SK-N-SH (cell line): ENCODE measurements at regions not wholly inside any gene's neighbourhood (a gene's known extent, or its start where the extent isn't known, plus 50 kb on each side); places are given as distances from the start of the nearest gene placed in this dataset.

ENCODE experiments used
- CTCF ChIA-PET: fragments of 300-600, 350-600 bp; formaldehyde crosslinking; extraction: SDS; loops from one replicate; lab custom pipeline; 2021; lab: Yijun Ruan, JAX
- POLR2A ChIA-PET: fragments of 350-600 bp; sonication (Branson Sonifier 250); formaldehyde crosslinking; extraction: SDS; loops from one replicate; lab custom pipeline; 2020; ENCODE audit warnings: antibody characterized with exemption, inconsistent platforms; lab: Yijun Ruan, JAX
- DNase-seq: peaks from one replicate; pipeline ENCODE4 v3.0.0; 2012
- H2AFZ ChIP-seq: fragments of 200-600 bp; sonication (generic); 2 replicates; pipeline ENCODE4 v1.8.1; 2016; ENCODE audit warnings: antibody characterized with exemption, mild to moderate bottlenecking, low read depth
- H3F3A ChIP-seq: fragments of 200-600 bp; sonication (generic); replicated peaks from 2 replicates; pipeline ENCODE3; 2016; ENCODE audit warnings: antibody characterized with exemption, mild to moderate bottlenecking; ENCODE audit not compliant: insufficient read depth
- H3K27ac ChIP-seq, 2 experiments: fragments of 200-500 bp in 1 of 2; fragments of 200-600 bp in 1 of 2; sonication (Bioruptor generic) in 1 of 2; sonication (generic), shearing (Covaris generic) in 1 of 2; 2 replicates each; pipeline versions ENCODE4 v1.5.1 to v1.6.1; 2014 to 2016; ENCODE audit warnings: low read depth in 2 of 2, inconsistent platforms in 1 of 2, low read length in 1 of 2, mild to moderate bottlenecking in 1 of 2, mixed read lengths in 1 of 2
- H3K27me3 ChIP-seq: fragments of 200-600 bp; sonication (generic), shearing (Covaris generic); 2 replicates; pipeline ENCODE4 v1.6.1; 2016; ENCODE audit warnings: mixed run types; ENCODE audit not compliant: insufficient read depth
- H3K36me3 ChIP-seq, 2 experiments: fragments of 200-500 bp in 1 of 2; fragments of 200-600 bp in 1 of 2; sonication (Bioruptor generic) in 1 of 2; sonication (generic) in 1 of 2; replicated peaks in 1 of 2; 2 replicates each; pipeline versions ENCODE3 to v1.5.1; 2014 to 2016; ENCODE audit warnings: low read length in 1 of 2, mild to moderate bottlenecking in 1 of 2; ENCODE audit not compliant: insufficient read depth in 2 of 2, control insufficient read depth in 1 of 2
- H3K4me1 ChIP-seq, 2 experiments: fragments of 200-500 bp in 1 of 2; fragments of 200-600 bp in 1 of 2; sonication (Bioruptor generic) in 1 of 2; sonication (generic), shearing (Covaris generic) in 1 of 2; 2 replicates each; pipeline versions ENCODE4 v1.5.1 to v1.6.1; 2014 to 2016; ENCODE audit warnings: low read depth in 1 of 2, low read length in 1 of 2, mixed run types in 1 of 2; ENCODE audit not compliant: insufficient read depth in 2 of 2, control insufficient read depth in 1 of 2
- H3K4me2 ChIP-seq: fragments of 200-600 bp; sonication (generic), shearing (Covaris generic); 2 replicates; pipeline ENCODE4 v1.6.1; 2017; ENCODE audit warnings: mixed run types
- H3K4me3 ChIP-seq, 2 experiments: fragments of 200-500 bp in 1 of 2; fragments of 200-600 bp in 1 of 2; sonication (Bioruptor generic) in 1 of 2; sonication (generic), shearing (Covaris generic) in 1 of 2; 2 replicates each; pipeline versions ENCODE4 v1.5.1 to v1.8.1; 2014 to 2016; ENCODE audit warnings: low read depth in 2 of 2, inconsistent platforms in 1 of 2, low read length in 1 of 2, mild to moderate bottlenecking in 1 of 2, mixed read lengths in 1 of 2, moderate library complexity in 1 of 2
- H3K79me2 ChIP-seq: fragments of 200-600 bp; sonication (generic); 2 replicates; pipeline ENCODE4 v1.8.1; 2017; ENCODE audit warnings: mild to moderate bottlenecking; ENCODE audit not compliant: insufficient read depth
- H3K9ac ChIP-seq: fragments of 200-600 bp; sonication (generic); 2 replicates; pipeline ENCODE4 v1.6.1; 2017; ENCODE audit warnings: mixed run types
- H3K9me2 ChIP-seq: fragments of 200-600 bp; sonication (generic); 2 replicates; pipeline ENCODE4 v1.6.1; 2017; ENCODE audit warnings: mixed run types
- H3K9me3 ChIP-seq: fragments of 200-600 bp; sonication (generic); 2 replicates; pipeline ENCODE4 v1.6.1; 2017; ENCODE audit warnings: mixed run types, mild to moderate bottlenecking, moderate library complexity
- H4K20me1 ChIP-seq: fragments of 200-600 bp; sonication (generic); 2 replicates; pipeline ENCODE4 v1.6.1; 2017; ENCODE audit warnings: mild to moderate bottlenecking, mixed run types; ENCODE audit not compliant: insufficient read depth
- ELF1 ChIP-seq: IDR thresholded peaks from 2 replicates; pipeline ENCODE4 v1.4.0; 2012
- EZH2phosphoT487 ChIP-seq: fragments of 200-600 bp; sonication (generic); IDR thresholded peaks from 2 replicates; pipeline ENCODE4 v1.6.1; 2017; ENCODE audit warnings: low read depth, mixed run types, mild to moderate bottlenecking, antibody characterized with exemption, moderate library complexity, borderline replicate concordance
- FOXJ3 ChIP-seq: sonication (generic); formaldehyde crosslinking; IDR thresholded peaks from 2 replicates; pipeline ENCODE4 v1.5.1; 2020; ENCODE audit warnings: mild to moderate bottlenecking, missing genetic modification reagents
- FOXM1 ChIP-seq: IDR thresholded peaks from 2 replicates; pipeline ENCODE4 v1.4.0; 2012; ENCODE audit warnings: low read depth, mild to moderate bottlenecking
- JUND ChIP-seq: IDR thresholded peaks from 2 replicates; pipeline ENCODE4 v1.4.0; 2012
- MEF2A ChIP-seq: IDR thresholded peaks from 2 replicates; pipeline ENCODE4 v1.4.0; 2012; ENCODE audit warnings: low read depth, borderline replicate concordance
- MXI1 ChIP-seq: IDR thresholded peaks from 2 replicates; pipeline ENCODE4 v1.6.1; 2012; ENCODE audit warnings: mild to moderate bottlenecking, low read depth, low read length, improper control_type of control experiment
- NFIC ChIP-seq: IDR thresholded peaks from 2 replicates; pipeline ENCODE4 v1.4.0; 2012; ENCODE audit warnings: borderline replicate concordance
- NRF1 ChIP-seq: IDR thresholded peaks from 2 replicates; pipeline ENCODE4 v1.6.1; 2012; ENCODE audit warnings: low read depth, mild to moderate bottlenecking, low read length
- POLR2AphosphoS5 ChIP-seq: IDR thresholded peaks from 2 replicates; pipeline ENCODE4 v1.6.1; 2012; ENCODE audit warnings: low read depth, low read length
- RAD21 ChIP-seq: IDR thresholded peaks from 2 replicates; pipeline ENCODE4 v1.6.1; 2012; ENCODE audit warnings: mild to moderate bottlenecking, low read length
- RCOR1 ChIP-seq: fragments of 150-350 bp; IDR thresholded peaks from 2 replicates; pipeline ENCODE4 v1.6.1; 2017; ENCODE audit warnings: antibody characterized with exemption, low read length
- SIN3A ChIP-seq: IDR thresholded peaks from 2 replicates; pipeline ENCODE4 v1.6.1; 2012; ENCODE audit warnings: low read depth, mild to moderate bottlenecking, low read length, moderate library complexity, borderline replicate concordance
- TAF1 ChIP-seq: IDR thresholded peaks from 2 replicates; pipeline ENCODE4 v1.6.1; 2012; ENCODE audit warnings: low read depth, mild to moderate bottlenecking, low read length, moderate library complexity, borderline replicate concordance
- TEAD4 ChIP-seq: IDR thresholded peaks from 2 replicates; pipeline ENCODE4 v1.4.0; 2012; ENCODE audit warnings: mild to moderate bottlenecking, borderline replicate concordance; ENCODE audit not compliant: insufficient read depth
- YY1 ChIP-seq: IDR thresholded peaks from 2 replicates; pipeline ENCODE4 v1.4.0; 2012; ENCODE audit warnings: low read depth, mild to moderate bottlenecking
- WGBS: methylation state at CpG from one replicate; pipeline ENCODE4 v1.1.6; 2017; ENCODE audit warnings: low lambda C conversion rate; 5-methylcytosine and 5-hydroxymethylcytosine counted together
- TF ChIP-seq, protein P1 (sequence below): IDR thresholded peaks from 2 replicates; pipeline ENCODE4 v1.6.1; 2012; ENCODE audit warnings: mild to moderate bottlenecking, low read depth, low read length, moderate library complexity
- TF ChIP-seq, protein P2 (sequence below): fragments of 150-350 bp; IDR thresholded peaks from 2 replicates; pipeline ENCODE4 v1.6.1; 2017; ENCODE audit warnings: antibody characterized with exemption, low read length, low read depth, borderline replicate concordance
- TF ChIP-seq, protein P3 (sequence below): IDR thresholded peaks from 2 replicates; pipeline ENCODE4; 2012
- TF ChIP-seq, protein P4 (sequence below): fragments of 150-350 bp; IDR thresholded peaks from 2 replicates; pipeline ENCODE4 v1.6.1; 2016; ENCODE audit warnings: mild to moderate bottlenecking, low read depth, low read length

DNA sequence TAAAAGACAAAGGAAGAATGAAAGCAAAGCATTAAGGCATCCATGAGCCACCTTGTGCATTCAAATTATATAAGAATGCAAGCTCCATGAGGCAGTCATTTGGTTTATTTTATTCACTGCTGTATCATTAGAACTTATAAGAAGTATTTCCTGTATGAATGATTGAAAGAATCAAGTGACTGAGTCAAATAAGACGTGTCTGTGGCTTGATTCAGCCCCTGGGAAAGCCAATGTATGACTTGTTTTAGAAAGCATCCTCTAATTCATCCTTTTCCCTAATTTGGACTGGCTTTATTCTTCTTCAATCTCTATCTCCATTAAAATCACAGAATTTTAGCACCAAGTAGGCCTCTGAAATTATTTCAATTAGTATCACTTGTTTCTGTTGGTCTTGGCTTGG, 461.1 kb downstream of the LPIN1 start:
- H3K9me2 ChIP-seq: no peaks in the 10 kb centered on the region
- H4K20me1 ChIP-seq: no peaks in the 10 kb centered on the region
- DNase-seq: no peak
- no peaks in the 10 kb centered on the region for H3F3A ChIP-seq
- H3K4me2 ChIP-seq: no peak overlapping the region
- H3K4me3 ChIP-seq: no peak overlapping the region
- H3K27me3 ChIP-seq: no peaks in the 10 kb centered on the region
- H3K36me3 ChIP-seq: no peaks in the 10 kb centered on the region
- TF ChIP-seq, protein P1, sequence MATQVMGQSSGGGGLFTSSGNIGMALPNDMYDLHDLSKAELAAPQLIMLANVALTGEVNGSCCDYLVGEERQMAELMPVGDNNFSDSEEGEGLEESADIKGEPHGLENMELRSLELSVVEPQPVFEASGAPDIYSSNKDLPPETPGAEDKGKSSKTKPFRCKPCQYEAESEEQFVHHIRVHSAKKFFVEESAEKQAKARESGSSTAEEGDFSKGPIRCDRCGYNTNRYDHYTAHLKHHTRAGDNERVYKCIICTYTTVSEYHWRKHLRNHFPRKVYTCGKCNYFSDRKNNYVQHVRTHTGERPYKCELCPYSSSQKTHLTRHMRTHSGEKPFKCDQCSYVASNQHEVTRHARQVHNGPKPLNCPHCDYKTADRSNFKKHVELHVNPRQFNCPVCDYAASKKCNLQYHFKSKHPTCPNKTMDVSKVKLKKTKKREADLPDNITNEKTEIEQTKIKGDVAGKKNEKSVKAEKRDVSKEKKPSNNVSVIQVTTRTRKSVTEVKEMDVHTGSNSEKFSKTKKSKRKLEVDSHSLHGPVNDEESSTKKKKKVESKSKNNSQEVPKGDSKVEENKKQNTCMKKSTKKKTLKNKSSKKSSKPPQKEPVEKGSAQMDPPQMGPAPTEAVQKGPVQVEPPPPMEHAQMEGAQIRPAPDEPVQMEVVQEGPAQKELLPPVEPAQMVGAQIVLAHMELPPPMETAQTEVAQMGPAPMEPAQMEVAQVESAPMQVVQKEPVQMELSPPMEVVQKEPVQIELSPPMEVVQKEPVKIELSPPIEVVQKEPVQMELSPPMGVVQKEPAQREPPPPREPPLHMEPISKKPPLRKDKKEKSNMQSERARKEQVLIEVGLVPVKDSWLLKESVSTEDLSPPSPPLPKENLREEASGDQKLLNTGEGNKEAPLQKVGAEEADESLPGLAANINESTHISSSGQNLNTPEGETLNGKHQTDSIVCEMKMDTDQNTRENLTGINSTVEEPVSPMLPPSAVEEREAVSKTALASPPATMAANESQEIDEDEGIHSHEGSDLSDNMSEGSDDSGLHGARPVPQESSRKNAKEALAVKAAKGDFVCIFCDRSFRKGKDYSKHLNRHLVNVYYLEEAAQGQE: no peak
- TF ChIP-seq SIN3A: no peak
- TF ChIP-seq YY1: no peak
- no peak for TF ChIP-seq MEF2A
- TF ChIP-seq, protein P2, sequence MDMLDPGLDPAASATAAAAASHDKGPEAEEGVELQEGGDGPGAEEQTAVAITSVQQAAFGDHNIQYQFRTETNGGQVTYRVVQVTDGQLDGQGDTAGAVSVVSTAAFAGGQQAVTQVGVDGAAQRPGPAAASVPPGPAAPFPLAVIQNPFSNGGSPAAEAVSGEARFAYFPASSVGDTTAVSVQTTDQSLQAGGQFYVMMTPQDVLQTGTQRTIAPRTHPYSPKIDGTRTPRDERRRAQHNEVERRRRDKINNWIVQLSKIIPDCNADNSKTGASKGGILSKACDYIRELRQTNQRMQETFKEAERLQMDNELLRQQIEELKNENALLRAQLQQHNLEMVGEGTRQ: no peak
- TF ChIP-seq FOXJ3 (CRISPR knock-in tag): no peak
- no peak for TF ChIP-seq NRF1
- no peak for TF ChIP-seq JUND
- no peak for TF ChIP-seq ELF1
- TF ChIP-seq RAD21: no peak
- TF ChIP-seq POLR2AphosphoS5: no peak
- TF ChIP-seq RCOR1: no peak
- no peak for TF ChIP-seq MXI1
- TF ChIP-seq FOXM1: no peak
- TF ChIP-seq, protein P3, sequence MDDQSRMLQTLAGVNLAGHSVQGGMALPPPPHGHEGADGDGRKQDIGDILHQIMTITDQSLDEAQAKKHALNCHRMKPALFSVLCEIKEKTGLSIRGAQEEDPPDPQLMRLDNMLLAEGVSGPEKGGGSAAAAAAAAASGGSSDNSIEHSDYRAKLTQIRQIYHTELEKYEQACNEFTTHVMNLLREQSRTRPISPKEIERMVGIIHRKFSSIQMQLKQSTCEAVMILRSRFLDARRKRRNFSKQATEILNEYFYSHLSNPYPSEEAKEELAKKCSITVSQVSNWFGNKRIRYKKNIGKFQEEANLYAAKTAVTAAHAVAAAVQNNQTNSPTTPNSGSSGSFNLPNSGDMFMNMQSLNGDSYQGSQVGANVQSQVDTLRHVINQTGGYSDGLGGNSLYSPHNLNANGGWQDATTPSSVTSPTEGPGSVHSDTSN: no peak
- TF ChIP-seq, protein P4, sequence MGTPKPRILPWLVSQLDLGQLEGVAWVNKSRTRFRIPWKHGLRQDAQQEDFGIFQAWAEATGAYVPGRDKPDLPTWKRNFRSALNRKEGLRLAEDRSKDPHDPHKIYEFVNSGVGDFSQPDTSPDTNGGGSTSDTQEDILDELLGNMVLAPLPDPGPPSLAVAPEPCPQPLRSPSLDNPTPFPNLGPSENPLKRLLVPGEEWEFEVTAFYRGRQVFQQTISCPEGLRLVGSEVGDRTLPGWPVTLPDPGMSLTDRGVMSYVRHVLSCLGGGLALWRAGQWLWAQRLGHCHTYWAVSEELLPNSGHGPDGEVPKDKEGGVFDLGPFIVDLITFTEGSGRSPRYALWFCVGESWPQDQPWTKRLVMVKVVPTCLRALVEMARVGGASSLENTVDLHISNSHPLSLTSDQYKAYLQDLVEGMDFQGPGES: no peak
- no peak for TF ChIP-seq EZH2phosphoT487
- no peak for TF ChIP-seq NFIC
- no peak for TF ChIP-seq TEAD4
- no peak for TF ChIP-seq TAF1
- peaks cover 0 to 5% of the 10 kb centered on the region in 2 experiments; a peak in 1 of 4 replicates for H3K4me1 ChIP-seq
- no peaks in the 10 kb centered on the region for H3K9me3 ChIP-seq
- H2AFZ ChIP-seq: no peak overlapping the region
- ChIA-PET CTCF (interaction anchor here (0.6 kb wide), 1 partner anchor 22 kb away, joined by 4 read pairs; no protein-coding TSS in a partner anchor), POLR2A (no interaction called here)
- no peak overlapping the region for H3K9ac ChIP-seq
- 13% methylated on average over 1 of the region's 1 CpG for WGBS
- no peaks in the 10 kb centered on the region for H3K79me2 ChIP-seq
- no peak overlapping the region for H3K27ac ChIP-seq
